ENCODE measurements at regions not wholly inside any gene's neighbourhood (a gene's known extent, or its start where the extent isn't known, plus 50 kb on each side); places are given as distances from the start of the nearest gene placed in this dataset.

DNA sequence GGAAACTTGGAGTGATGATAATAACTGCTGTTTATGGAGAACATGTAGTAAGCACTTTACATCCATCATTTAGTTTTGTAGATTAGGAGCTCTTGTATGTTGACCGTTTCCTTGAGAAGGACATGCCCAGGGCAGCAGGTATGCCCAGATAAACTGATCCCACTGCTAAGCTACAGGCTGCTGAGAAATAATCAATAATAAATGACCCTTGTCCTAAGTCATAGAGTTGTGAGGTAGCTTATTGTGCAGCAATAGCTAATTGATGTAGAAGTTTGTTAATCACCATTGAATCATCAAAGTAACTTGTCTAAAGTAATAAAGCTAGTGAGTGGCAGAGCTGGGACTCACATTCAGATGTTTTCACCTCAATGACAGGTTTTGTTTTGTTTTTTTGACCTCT is 287.2 kb upstream of the CYRIA start:
- Histone ChIP-seq H2AFZ (ENCODE audit: low read length) (no peak overlapping the region), H2BK5ac (ENCODE audit: insufficient read length, low read length) (no peak overlapping the region), H3T11ph (ENCODE audit: low read length) (no peak overlapping the region), H3K27me3 (ENCODE audit: insufficient read depth, low read length) (no peaks in the 10 kb centered on the region), H3K79me1 (ENCODE audit: insufficient read depth, low read depth, low read length, poor library complexity, severe bottlenecking) (no peaks in the 10 kb centered on the region), H2BK15ac (ENCODE audit: low read depth, low read length) (no peak overlapping the region), H4K8ac (replicated peaks; ENCODE audit: insufficient read length, low read depth, low read length) (no peak overlapping the region), H3K18ac (ENCODE audit: insufficient read length, low read depth, low read length) (no peak overlapping the region), H2AK5ac (ENCODE audit: insufficient read length, low read length) (no peak overlapping the region), H3K23me2 (ENCODE audit: insufficient read length, low read depth, low read length, poor library complexity, severe bottlenecking) (no peaks in the 10 kb centered on the region), H3K4me1 (ENCODE audit: insufficient read depth, low read length) (no peaks in the 10 kb centered on the region), H4K91ac (ENCODE audit: insufficient read length, low read depth, low read length) (no peak overlapping the region), H3K79me2 (ENCODE audit: insufficient read depth, low read length) (no peaks in the 10 kb centered on the region), H3K9ac (ENCODE audit: extremely low read depth, insufficient read length, low read length) (no peak overlapping the region), H3K4me2 (ENCODE audit: insufficient read depth, insufficient read length, low read length) (no peak overlapping the region), H3K27ac (ENCODE audit: insufficient read length, low read depth, low read length) (no peak overlapping the region), H3K56ac (ENCODE audit: insufficient read length, low read depth, low read length) (no peak overlapping the region), H2BK12ac (ENCODE audit: insufficient read length, low read depth, low read length) (no peak overlapping the region), H3K4ac (ENCODE audit: low read depth, low read length) (no peak overlapping the region), H2BK20ac (ENCODE audit: low read depth, low read length, poor library complexity, severe bottlenecking) (no peak overlapping the region), H3K9me3 (ENCODE audit: control insufficient read depth, low read depth, low read length) (no peaks in the 10 kb centered on the region), H2BK120ac (ENCODE audit: low read depth, low read length, poor library complexity, severe bottlenecking) (no peak overlapping the region), H4K5ac (ENCODE audit: insufficient read length, low read depth, low read length) (no peak overlapping the region), H3K14ac (ENCODE audit: insufficient read depth, low read length) (no peak overlapping the region), H4K20me1 (ENCODE audit: control insufficient read depth, insufficient read depth, insufficient read length) (no peaks in the 10 kb centered on the region), H3K23ac (ENCODE audit: insufficient read length, low read depth, low read length) (no peak overlapping the region)
- no peak for TF ChIP-seq CTCF (conservative IDR thresholded peaks at IDR 0.05)
- no CpG with 5 or more reads among the region's 1 CpG for WGBS (ENCODE audit: extremely low coverage, insufficient read length, low lambda C conversion rate)
- H3K27ac Mint-ChIP-seq: no peak overlapping the region
- DNase-seq: no peak
- peaks cover 17 to 19% of the 10 kb centered on the region in 2 experiments for H3K4me1 Mint-ChIP-seq
- H3K27me3 Mint-ChIP-seq (ENCODE audit: low read depth): no peaks in the 10 kb centered on the region
- no peak overlapping the region for H3K4me3 Mint-ChIP-seq
- H3K36me3 Mint-ChIP-seq (ENCODE audit: insufficient read depth in 1 of 3, low read depth in 3 of 3): no peaks in the 10 kb centered on the region
- no peaks in the 10 kb centered on the region for H3K9me3 Mint-ChIP-seq

All from H9 (cell line).